H1 (cell line): ENCODE measurements at regions not wholly inside any gene's neighbourhood (a gene's known extent, or its start where the extent isn't known, plus 50 kb on each side); places are given as distances from the start of the nearest gene placed in this dataset.
"Not testable (repeated sequence)": the region's sequence is repeated elsewhere in the genome, so short reads cannot be mapped to it uniquely, and the experiment has no call there.

Experiments used
- CTCF ChIA-PET: fragments of 300-600 bp; sonication (Branson Sonifier 250); formaldehyde crosslinking; loops from one replicate; lab custom pipeline; 2021; ENCODE audit not compliant: partially characterized antibody; lab: Charles Lee
- POLR2A ChIA-PET: fragments of 300-600 bp; sonication (Branson Sonifier 250); formaldehyde crosslinking; loops from one replicate; lab custom pipeline; 2021; ENCODE audit warnings: inconsistent platforms; ENCODE audit not compliant: partially characterized antibody; lab: Charles Lee
- DNase-seq, 2 experiments: peaks; one replicate each; pipeline versions ENCODE4 v3.0.0 to v3.0.0-alpha.2; 2010 to 2022; ENCODE audit warnings: low spot score in 2 of 2, low read depth in 1 of 2, mixed read lengths in 1 of 2
- FAIRE-seq: peaks from 2 replicates; lab custom pipeline; 2011; peaks lifted over from hg19 to GRCh38; lab: Jason Lieb, UNC
- H2AFZ ChIP-seq: 2 replicates; pipeline ENCODE4 v1.8.1; 2012; ENCODE audit warnings: low read length, inconsistent platforms
- H2AK5ac ChIP-seq: 2 replicates; pipeline ENCODE4 v1.6.1; 2013; ENCODE audit warnings: low read depth, low read length
- H2BK120ac ChIP-seq: replicated peaks from 2 replicates; pipeline ENCODE3; 2013; ENCODE audit warnings: low read depth, low read length, inconsistent platforms
- H2BK12ac ChIP-seq: 2 replicates; pipeline ENCODE4 v1.6.1; 2013; ENCODE audit warnings: low read depth, low read length
- H2BK15ac ChIP-seq: 2 replicates; pipeline ENCODE4 v1.6.1; 2013; ENCODE audit warnings: low read length
- H2BK20ac ChIP-seq: 2 replicates; pipeline ENCODE4 v1.6.1; 2013; ENCODE audit warnings: low read length
- H2BK5ac ChIP-seq: 2 replicates; pipeline ENCODE4 v1.6.1; 2013; ENCODE audit warnings: low read depth, low read length
- H3K14ac ChIP-seq: 2 replicates; pipeline ENCODE4 v1.6.1; 2013; ENCODE audit warnings: inconsistent platforms; ENCODE audit not compliant: insufficient read length
- H3K18ac ChIP-seq: 2 replicates; pipeline ENCODE4 v1.6.1; 2013; ENCODE audit warnings: low read length; ENCODE audit errors: extremely low read depth
- H3K23ac ChIP-seq: 2 replicates; pipeline ENCODE4 v1.6.1; 2013; ENCODE audit warnings: inconsistent platforms; ENCODE audit not compliant: insufficient read length
- H3K23me2 ChIP-seq: 2 replicates; pipeline ENCODE4 v1.6.1; 2013; ENCODE audit warnings: low read depth, low read length
- H3K27ac ChIP-seq: 2 replicates; pipeline ENCODE4 v1.6.1; 2011; ENCODE audit warnings: low read depth, low read length, inconsistent platforms
- H3K27me3 ChIP-seq, 4 experiments: replicated peaks in 1 of 4; 1 replicate in 1 of 4; 2 replicates in 3 of 4; pipeline versions ENCODE4 v1.6.1 to v1.8.1; 2011 to 2013; ENCODE audit warnings: low read length in 3 of 4, mild to moderate bottlenecking in 3 of 4, inconsistent platforms in 2 of 4, mixed read lengths in 2 of 4, moderate library complexity in 1 of 4; ENCODE audit not compliant: control insufficient read depth in 3 of 4, insufficient read depth in 3 of 4; ENCODE audit errors: extremely low read depth in 1 of 4
- H3K36me3 ChIP-seq, 4 experiments: 2 replicates each; pipeline versions ENCODE4 v1.6.1 to v1.8.1; 2011 to 2013; ENCODE audit warnings: mild to moderate bottlenecking in 4 of 4, low read length in 3 of 4, moderate library complexity in 2 of 4, control low read depth in 1 of 4, inconsistent platforms in 1 of 4; ENCODE audit not compliant: insufficient read depth in 4 of 4, control insufficient read depth in 2 of 4
- H3K4ac ChIP-seq: replicated peaks from 2 replicates; pipeline ENCODE3; 2013; ENCODE audit warnings: low read length, low read depth, mixed read lengths, inconsistent platforms; ENCODE audit not compliant: insufficient read length
- H3K4me1 ChIP-seq, 4 experiments: replicated peaks in 1 of 4; 1 replicate in 1 of 4; 2 replicates in 3 of 4; pipeline versions ENCODE4 v1.6.1 to v1.8.1; 2011 to 2013; ENCODE audit warnings: low read length in 3 of 4, inconsistent platforms in 2 of 4, mixed read lengths in 1 of 4; ENCODE audit not compliant: insufficient read depth in 4 of 4, control insufficient read depth in 3 of 4
- H3K4me2 ChIP-seq, 2 experiments: 2 replicates each; pipeline versions ENCODE4 v1.6.1 to v1.8.1; 2011 to 2013; ENCODE audit warnings: low read depth in 2 of 2, low read length in 2 of 2, control low read depth in 1 of 2, inconsistent platforms in 1 of 2, mild to moderate bottlenecking in 1 of 2; ENCODE audit not compliant: insufficient read depth in 1 of 2
- H3K4me3 ChIP-seq, 4 experiments: fragments of 200-600, 300-600 bp in 1 of 4; sonication (generic), shearing (Covaris generic), sonication (Bioruptor Twin) in 1 of 4; 2 replicates each; pipeline versions ENCODE4 v1.5.1 to v1.8.1; 2011 to 2016; ENCODE audit warnings: low read length in 4 of 4, low read depth in 3 of 4, control low read depth in 2 of 4, inconsistent platforms in 2 of 4, mild to moderate bottlenecking in 2 of 4, mixed read lengths in 1 of 4, moderate library complexity in 1 of 4; ENCODE audit not compliant: insufficient read depth in 2 of 4; ENCODE audit errors: extremely low read depth in 1 of 4
- H3K56ac ChIP-seq: replicated peaks from 2 replicates; pipeline ENCODE3; 2013; ENCODE audit warnings: low read depth, mild to moderate bottlenecking, mixed read lengths, low read length, inconsistent platforms; ENCODE audit not compliant: insufficient read length
- H3K79me1 ChIP-seq: 2 replicates; pipeline ENCODE4 v1.6.1; 2013; ENCODE audit warnings: low read depth, low read length, control low read depth
- H3K79me2 ChIP-seq, 2 experiments: 2 replicates each; pipeline versions ENCODE4 v1.6.1 to v1.8.1; 2012 to 2013; ENCODE audit warnings: low read length in 2 of 2, mild to moderate bottlenecking in 2 of 2, inconsistent platforms in 1 of 2; ENCODE audit not compliant: insufficient read depth in 2 of 2, control insufficient read depth in 1 of 2
- H3K9ac ChIP-seq, 4 experiments: replicated peaks in 1 of 4; 1 replicate in 1 of 4; 2 replicates in 3 of 4; pipeline versions ENCODE4 v1.6.1 to v1.8.1; 2011 to 2013; ENCODE audit warnings: low read depth in 3 of 4, low read length in 3 of 4, control low read depth in 2 of 4, mild to moderate bottlenecking in 2 of 4, moderate library complexity in 2 of 4, inconsistent platforms in 1 of 4; ENCODE audit errors: extremely low read depth in 1 of 4
- H3K9me3 ChIP-seq, 2 experiments: 2 replicates each; pipeline versions ENCODE4 v1.6.1 to v1.8.1; 2012 to 2013; ENCODE audit warnings: mild to moderate bottlenecking in 2 of 2, moderate library complexity in 2 of 2, control low read depth in 1 of 2, inconsistent platforms in 1 of 2, low read depth in 1 of 2, low read length in 1 of 2, mixed read lengths in 1 of 2; ENCODE audit not compliant: insufficient read depth in 2 of 2
- H4K20me1 ChIP-seq, 2 experiments: replicated peaks in 1 of 2; 2 replicates each; pipeline versions ENCODE3 to v1.8.1; 2011 to 2013; ENCODE audit warnings: inconsistent platforms in 2 of 2, low read length in 2 of 2, mild to moderate bottlenecking in 1 of 2; ENCODE audit not compliant: insufficient read depth in 2 of 2, control insufficient read depth in 1 of 2
- H4K5ac ChIP-seq: 2 replicates; pipeline ENCODE4 v1.6.1; 2013; ENCODE audit warnings: low read length, low read depth, mixed read lengths, inconsistent platforms; ENCODE audit not compliant: insufficient read length
- H4K8ac ChIP-seq: 2 replicates; pipeline ENCODE4 v1.8.0; 2013; ENCODE audit warnings: mild to moderate bottlenecking, moderate library complexity, low read length, inconsistent platforms; ENCODE audit not compliant: insufficient read depth; ENCODE audit errors: extremely low read depth
- H4K91ac ChIP-seq: replicated peaks from 2 replicates; pipeline ENCODE3; 2013; ENCODE audit warnings: low read length, mixed read lengths, inconsistent platforms; ENCODE audit not compliant: insufficient read length
- WGBS, 2 experiments: shearing (Covaris generic) in 1 of 2; methylation state at CpG; one replicate each; pipeline versions ENCODE4 v1.1.6 to v1.1.7; 2013 to 2015; ENCODE audit warnings: low lambda C conversion rate in 2 of 2, mixed read lengths in 2 of 2, inconsistent platforms in 1 of 2, low coverage in 1 of 2, missing lambda C conversion rate in 1 of 2; ENCODE audit not compliant: insufficient replicate concordance in 2 of 2, insufficient coverage in 1 of 2, insufficient read length in 1 of 2; ENCODE audit errors: extremely low coverage in 1 of 2, missing lambda C conversion rate in 1 of 2; 5-methylcytosine and 5-hydroxymethylcytosine counted together

- H2AFZ ChIP-seq, H3K9ac ChIP-seq, DNase-seq, H3K36me3 ChIP-seq, H3K4ac ChIP-seq, H3K18ac ChIP-seq, H3K23ac ChIP-seq, H3K14ac ChIP-seq, H3K56ac ChIP-seq, H2BK15ac ChIP-seq, H2AK5ac ChIP-seq, H3K79me1 ChIP-seq, H4K5ac ChIP-seq, H3K23me2 ChIP-seq, H2BK5ac ChIP-seq, H2BK12ac ChIP-seq, H3K4me3 ChIP-seq, H3K27me3 ChIP-seq, H4K91ac ChIP-seq, H3K27ac ChIP-seq, POLR2A ChIA-PET, H3K9me3 ChIP-seq, H2BK120ac ChIP-seq, H4K8ac ChIP-seq, CTCF ChIA-PET, H3K79me2 ChIP-seq, H3K4me1 ChIP-seq, H4K20me1 ChIP-seq, H2BK20ac ChIP-seq, H3K4me2 ChIP-seq, FAIRE-seq: not testable (repeated sequence)
- WGBS, 2 experiments: no CpG with 5 or more reads among the region's 6 CpGs
Measured at GRCh38 chr9:42656789-42657188, 473.3 kb downstream of the SPATA31A6 start.

- H2BK20ac ChIP-seq, H4K8ac ChIP-seq, H4K5ac ChIP-seq, H3K27me3 ChIP-seq, H2BK120ac ChIP-seq, H2AK5ac ChIP-seq, H2BK12ac ChIP-seq, POLR2A ChIA-PET, H3K14ac ChIP-seq, H3K79me1 ChIP-seq, H4K20me1 ChIP-seq, H3K4me1 ChIP-seq, H3K36me3 ChIP-seq, H3K23me2 ChIP-seq, H3K9ac ChIP-seq, H3K18ac ChIP-seq, CTCF ChIA-PET, H3K79me2 ChIP-seq, H3K4ac ChIP-seq, DNase-seq, H3K56ac ChIP-seq, H3K4me2 ChIP-seq, H2AFZ ChIP-seq, H3K23ac ChIP-seq, H2BK5ac ChIP-seq, H3K27ac ChIP-seq, FAIRE-seq, H3K4me3 ChIP-seq, H3K9me3 ChIP-seq, H4K91ac ChIP-seq, H2BK15ac ChIP-seq: not testable (repeated sequence)
- no CpG with 5 or more reads among the region's 10 CpGs for WGBS, 2 experiments
Measured at GRCh38 chr9:42657496-42657895, 474.0 kb downstream of the SPATA31A6 start.
